ENCODE measurements at regions not wholly inside any gene's neighbourhood (a gene's known extent, or its start where the extent isn't known, plus 50 kb on each side); places are given as distances from the start of the nearest gene placed in this dataset.

DNA sequence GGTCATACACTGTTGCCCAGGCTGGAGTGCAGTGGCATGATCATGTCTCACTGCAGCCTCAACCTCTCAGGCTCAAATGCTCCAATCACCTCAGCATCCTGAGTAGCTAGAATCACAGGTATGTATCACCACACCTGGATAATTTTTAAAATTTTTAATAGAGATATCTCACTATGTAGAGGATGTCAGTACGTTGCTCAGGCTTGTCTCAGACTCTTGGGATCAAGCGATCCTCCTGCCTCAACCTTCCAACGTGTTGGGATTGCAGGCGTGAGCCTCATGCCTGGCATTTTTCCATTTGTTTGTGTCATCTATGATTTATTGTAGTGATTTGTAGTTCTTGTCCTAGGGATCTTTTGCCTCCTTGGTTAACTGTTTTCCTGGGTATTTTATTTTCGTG is 985.2 kb upstream of the B3GALT2 start:
- DNase-seq (ENCODE audit: low read depth, low spot score) (no peak), FAIRE-seq (no peak)
- H3K27ac ChIP-seq (ENCODE audit: insufficient read depth, low read depth, low read length): no peak overlapping the region
- H2AFZ ChIP-seq (ENCODE audit: low read depth, low read length): no peak overlapping the region
- POLR2A ChIA-PET: no interaction called here
- dilution Hi-C loops (cut with MboI; ENCODE audit: extremely low pct_ligation_motif_present, low sequenced_read_pairs) (no loop called here), intact Hi-C loops (cut with micrococcal nuclease) (no loop called here)
- no peaks in the 10 kb centered on the region for H4K20me1 ChIP-seq (replicated peaks; ENCODE audit: control insufficient read depth, extremely low read depth, insufficient read depth, low read length)
- TF ChIP-seq GATA2 (IDR thresholded peaks at IDR 0.05; ENCODE audit: insufficient read depth, insufficient read length, low read depth, low read length): no peak
- no peak for TF ChIP-seq EZH2 (IDR thresholded peaks at IDR 0.05; ENCODE audit: borderline replicate concordance, low read depth, low read length, severe bottlenecking)
- TF ChIP-seq JUN (IDR thresholded peaks at IDR 0.05; ENCODE audit: borderline replicate concordance, insufficient read depth, insufficient read length, low read depth): no peak
- no TSS peak for BruUV-seq (replicated peaks)
- CTCF ChIA-PET: no interaction called here
- H3K4me2 ChIP-seq (ENCODE audit: insufficient read depth, low read length): no peak overlapping the region
- H3K79me2 ChIP-seq (ENCODE audit: control insufficient read depth, insufficient read depth, low read length): no peaks in the 10 kb centered on the region
- H3K9me1 ChIP-seq (replicated peaks; ENCODE audit: control insufficient read depth, extremely low read depth, insufficient read depth, low read length): no peaks in the 10 kb centered on the region
- H3K4me3 ChIP-seq (replicated peaks in 1 of 3; ENCODE audit: insufficient read depth in 1 of 3, low read depth in 1 of 3, low read length in 3 of 3): no peak overlapping the region
- no peaks in the 10 kb centered on the region for H3K36me3 ChIP-seq (ENCODE audit: control insufficient read depth in 2 of 2, extremely low read depth in 1 of 2, insufficient read depth in 2 of 2, low read length in 2 of 2)
- H3K27me3 ChIP-seq (ENCODE audit: control insufficient read depth in 2 of 2, insufficient read depth in 2 of 2, low read length in 2 of 2): no peaks in the 10 kb centered on the region
- H3K9ac ChIP-seq (replicated peaks; ENCODE audit: extremely low read depth, insufficient read depth, low read length): no peak overlapping the region
- H3K9me3 ChIP-seq (replicated peaks; ENCODE audit: control insufficient read depth, insufficient read depth, low read length): no peaks in the 10 kb centered on the region
- no peaks in the 10 kb centered on the region for H3K4me1 ChIP-seq (ENCODE audit: control insufficient read depth, extremely low read depth, insufficient read depth, low read length)

DNA sequence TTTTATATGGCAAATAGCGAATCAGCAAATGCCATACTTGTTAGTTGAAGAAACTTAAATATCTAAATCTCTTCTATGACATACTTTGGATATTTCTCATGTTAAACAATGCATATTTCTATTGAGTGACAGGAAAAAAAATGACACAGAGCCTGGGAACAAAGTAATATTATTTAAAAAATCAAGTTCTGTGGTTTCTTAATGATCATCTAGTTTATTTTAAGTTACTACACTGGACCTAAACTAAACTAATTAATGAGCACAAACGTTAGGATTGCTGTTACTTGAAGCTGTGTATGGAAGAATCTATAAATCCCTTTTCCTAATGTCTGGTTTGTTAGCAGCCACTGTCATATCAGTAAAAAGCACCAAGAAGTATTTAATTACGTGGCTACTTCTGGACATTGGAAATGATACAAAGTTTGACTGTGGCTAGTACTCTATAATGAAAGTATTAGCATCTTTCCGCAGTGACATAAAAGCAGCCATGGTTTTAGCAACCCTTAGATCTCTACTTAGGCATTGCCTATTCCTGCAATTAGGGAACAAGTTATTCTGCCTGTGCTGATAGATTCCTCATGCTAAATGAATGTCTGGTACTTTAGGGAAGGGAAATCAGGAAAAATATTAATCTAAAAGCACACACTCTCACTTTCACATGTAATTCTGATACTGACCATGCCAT is 981.7 kb upstream of the B3GALT2 start:
- H2AFZ ChIP-seq (ENCODE audit: low read depth, low read length): no peak overlapping the region
- no peaks in the 10 kb centered on the region for H3K79me2 ChIP-seq (ENCODE audit: control insufficient read depth, insufficient read depth, low read length)
- H3K9me3 ChIP-seq (replicated peaks; ENCODE audit: control insufficient read depth, insufficient read depth, low read length): no peaks in the 10 kb centered on the region
- H3K4me1 ChIP-seq (ENCODE audit: control insufficient read depth, extremely low read depth, insufficient read depth, low read length): no peaks in the 10 kb centered on the region
- H3K27ac ChIP-seq (ENCODE audit: insufficient read depth, low read depth, low read length): no peak overlapping the region
- DNase-seq (ENCODE audit: low read depth, low spot score) (no peak), FAIRE-seq (no peak)
- CTCF ChIA-PET: no interaction called here
- no peak overlapping the region for H3K9ac ChIP-seq (replicated peaks; ENCODE audit: extremely low read depth, insufficient read depth, low read length)
- H3K9me1 ChIP-seq (replicated peaks; ENCODE audit: control insufficient read depth, extremely low read depth, insufficient read depth, low read length): no peaks in the 10 kb centered on the region
- no peaks in the 10 kb centered on the region for H3K36me3 ChIP-seq (ENCODE audit: control insufficient read depth in 2 of 2, extremely low read depth in 1 of 2, insufficient read depth in 2 of 2, low read length in 2 of 2)
- H3K4me2 ChIP-seq (ENCODE audit: insufficient read depth, low read length): no peak overlapping the region
- dilution Hi-C loops (cut with MboI; ENCODE audit: extremely low pct_ligation_motif_present, low sequenced_read_pairs): no loop called here
- no peak overlapping the region for H3K4me3 ChIP-seq (replicated peaks in 1 of 3; ENCODE audit: insufficient read depth in 1 of 3, low read depth in 1 of 3, low read length in 3 of 3)
- POLR2A ChIA-PET: no interaction called here
- H3K27me3 ChIP-seq (ENCODE audit: control insufficient read depth in 2 of 2, insufficient read depth in 2 of 2, low read length in 2 of 2): no peaks in the 10 kb centered on the region
- no peaks in the 10 kb centered on the region for H4K20me1 ChIP-seq (replicated peaks; ENCODE audit: control insufficient read depth, extremely low read depth, insufficient read depth, low read length)
- no TSS peak for BruUV-seq (replicated peaks)
- no peak for TF ChIP-seq POLR2AphosphoS5 (IDR thresholded peaks at IDR 0.05; ENCODE audit: insufficient read depth, low read depth, low read length)
- TF ChIP-seq POLR2A (IDR thresholded peaks at IDR 0.05; ENCODE audit: low read depth, low read length): no peak
- no peak for TF ChIP-seq EZH2 (IDR thresholded peaks at IDR 0.05; ENCODE audit: borderline replicate concordance, low read depth, low read length, severe bottlenecking)
- no peak for TF ChIP-seq JUN (IDR thresholded peaks at IDR 0.05; ENCODE audit: borderline replicate concordance, insufficient read depth, insufficient read length, low read depth)
- TF ChIP-seq FOS (IDR thresholded peaks at IDR 0.05; ENCODE audit: borderline replicate concordance, insufficient read depth, low read length): no peak
- TF ChIP-seq, protein P1, sequence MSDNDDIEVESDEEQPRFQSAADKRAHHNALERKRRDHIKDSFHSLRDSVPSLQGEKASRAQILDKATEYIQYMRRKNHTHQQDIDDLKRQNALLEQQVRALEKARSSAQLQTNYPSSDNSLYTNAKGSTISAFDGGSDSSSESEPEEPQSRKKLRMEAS (IDR thresholded peaks at IDR 0.05; ENCODE audit: insufficient read depth, insufficient read length): no peak
- TF ChIP-seq MYC (IDR thresholded peaks at IDR 0.05; ENCODE audit: low read depth, low read length): no peak
- TF ChIP-seq, protein P2, sequence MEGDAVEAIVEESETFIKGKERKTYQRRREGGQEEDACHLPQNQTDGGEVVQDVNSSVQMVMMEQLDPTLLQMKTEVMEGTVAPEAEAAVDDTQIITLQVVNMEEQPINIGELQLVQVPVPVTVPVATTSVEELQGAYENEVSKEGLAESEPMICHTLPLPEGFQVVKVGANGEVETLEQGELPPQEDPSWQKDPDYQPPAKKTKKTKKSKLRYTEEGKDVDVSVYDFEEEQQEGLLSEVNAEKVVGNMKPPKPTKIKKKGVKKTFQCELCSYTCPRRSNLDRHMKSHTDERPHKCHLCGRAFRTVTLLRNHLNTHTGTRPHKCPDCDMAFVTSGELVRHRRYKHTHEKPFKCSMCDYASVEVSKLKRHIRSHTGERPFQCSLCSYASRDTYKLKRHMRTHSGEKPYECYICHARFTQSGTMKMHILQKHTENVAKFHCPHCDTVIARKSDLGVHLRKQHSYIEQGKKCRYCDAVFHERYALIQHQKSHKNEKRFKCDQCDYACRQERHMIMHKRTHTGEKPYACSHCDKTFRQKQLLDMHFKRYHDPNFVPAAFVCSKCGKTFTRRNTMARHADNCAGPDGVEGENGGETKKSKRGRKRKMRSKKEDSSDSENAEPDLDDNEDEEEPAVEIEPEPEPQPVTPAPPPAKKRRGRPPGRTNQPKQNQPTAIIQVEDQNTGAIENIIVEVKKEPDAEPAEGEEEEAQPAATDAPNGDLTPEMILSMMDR (IDR thresholded peaks at IDR 0.05; ENCODE audit: extremely low read depth in 1 of 2, insufficient read depth in 1 of 2, low read depth in 1 of 2, low read length in 2 of 2): no peak
- TF ChIP-seq GATA2 (IDR thresholded peaks at IDR 0.05; ENCODE audit: insufficient read depth, insufficient read length, low read depth, low read length): no peak
- intact Hi-C loops (cut with micrococcal nuclease): no loop called here
